MM.1S (cell line): ENCODE measurements at regions not wholly inside any gene's neighbourhood (a gene's known extent, or its start where the extent isn't known, plus 50 kb on each side); places are given as distances from the start of the nearest gene placed in this dataset.

ENCODE experiments used
- DNase-seq: peaks from one replicate; pipeline ENCODE4 v3.0.0-alpha.2; 2015
- H2AFZ ChIP-seq: fragments of 300-600 bp; sonication (generic); 2 replicates; pipeline ENCODE4 v1.6.0; 2016; ENCODE audit warnings: antibody characterized with exemption, low read length
- H3F3A ChIP-seq: fragments of 300-600 bp; sonication (generic); 2 replicates; pipeline ENCODE4 v1.6.1; 2016; ENCODE audit warnings: mild to moderate bottlenecking, antibody characterized with exemption, low read length, moderate library complexity, mixed read lengths; ENCODE audit not compliant: insufficient read depth
- H3K27ac ChIP-seq: fragments of 300-600 bp; sonication (generic); 2 replicates; pipeline ENCODE4 v1.5.1; 2016; ENCODE audit warnings: mild to moderate bottlenecking, low read length
- H3K27me3 ChIP-seq: fragments of 300-600 bp; sonication (generic); replicated peaks from 2 replicates; pipeline ENCODE4 v1.6.0; 2016; ENCODE audit warnings: low read length; ENCODE audit not compliant: insufficient read depth
- H3K36me3 ChIP-seq: fragments of 300-600 bp; sonication (generic); replicated peaks from 2 replicates; pipeline ENCODE4 v1.6.1; 2016; ENCODE audit warnings: mild to moderate bottlenecking, low read length, mixed read lengths; ENCODE audit not compliant: insufficient read depth
- H3K4me1 ChIP-seq: fragments of 300-600 bp; sonication (generic); 2 replicates; pipeline ENCODE4 v1.6.1; 2016; ENCODE audit warnings: low read length, mixed read lengths
- H3K4me2 ChIP-seq: fragments of 300-600 bp; sonication (generic); 2 replicates; pipeline ENCODE4 v1.6.0; 2016; ENCODE audit warnings: low read depth, low read length
- H3K4me3 ChIP-seq: fragments of 300-600 bp; sonication (generic); 2 replicates; pipeline ENCODE4 v1.5.1; 2016; ENCODE audit warnings: low read length, mixed read lengths
- H3K79me2 ChIP-seq: fragments of 300-600 bp; sonication (generic); 2 replicates; pipeline ENCODE4 v1.6.1; 2016; ENCODE audit warnings: mixed run types, low read length, mixed read lengths
- H3K9ac ChIP-seq: fragments of 300-600 bp; sonication (generic); 2 replicates; pipeline ENCODE4 v1.6.1; 2016; ENCODE audit warnings: low read length, mixed read lengths
- H3K9me2 ChIP-seq: fragments of 300-600 bp; sonication (generic); replicated peaks from 2 replicates; pipeline ENCODE4 v1.6.1; 2016; ENCODE audit warnings: mild to moderate bottlenecking, low read length, mixed read lengths; ENCODE audit not compliant: insufficient read depth
- H3K9me3 ChIP-seq: fragments of 300-600 bp; sonication (generic); replicated peaks from 2 replicates; pipeline ENCODE4 v1.6.1; 2016; ENCODE audit warnings: mild to moderate bottlenecking, low read length, mixed read lengths; ENCODE audit not compliant: insufficient read depth
- H4K20me1 ChIP-seq: fragments of 300-600 bp; sonication (generic); 2 replicates; pipeline ENCODE4 v1.6.1; 2016; ENCODE audit warnings: mild to moderate bottlenecking, low read length, moderate library complexity, mixed read lengths; ENCODE audit not compliant: insufficient read depth
- EZH2 ChIP-seq: fragments of 300-600 bp; sonication (generic); optimal IDR thresholded peaks from 2 replicates; pipeline ENCODE3; 2017; ENCODE audit warnings: low read depth, mild to moderate bottlenecking, antibody characterized with exemption, low read length, mixed read lengths
- EZH2phosphoT487 ChIP-seq: fragments of 300-600 bp; sonication (generic); IDR thresholded peaks from 2 replicates; pipeline ENCODE4 v1.6.1; 2018; ENCODE audit warnings: antibody characterized with exemption, low read length
- TF ChIP-seq, protein P1 (sequence below): fragments of 300-600 bp; sonication (generic); IDR thresholded peaks from 2 replicates; pipeline ENCODE4 v1.5.1; 2016; ENCODE audit warnings: antibody characterized with exemption, low read length, mixed read lengths

DNA sequence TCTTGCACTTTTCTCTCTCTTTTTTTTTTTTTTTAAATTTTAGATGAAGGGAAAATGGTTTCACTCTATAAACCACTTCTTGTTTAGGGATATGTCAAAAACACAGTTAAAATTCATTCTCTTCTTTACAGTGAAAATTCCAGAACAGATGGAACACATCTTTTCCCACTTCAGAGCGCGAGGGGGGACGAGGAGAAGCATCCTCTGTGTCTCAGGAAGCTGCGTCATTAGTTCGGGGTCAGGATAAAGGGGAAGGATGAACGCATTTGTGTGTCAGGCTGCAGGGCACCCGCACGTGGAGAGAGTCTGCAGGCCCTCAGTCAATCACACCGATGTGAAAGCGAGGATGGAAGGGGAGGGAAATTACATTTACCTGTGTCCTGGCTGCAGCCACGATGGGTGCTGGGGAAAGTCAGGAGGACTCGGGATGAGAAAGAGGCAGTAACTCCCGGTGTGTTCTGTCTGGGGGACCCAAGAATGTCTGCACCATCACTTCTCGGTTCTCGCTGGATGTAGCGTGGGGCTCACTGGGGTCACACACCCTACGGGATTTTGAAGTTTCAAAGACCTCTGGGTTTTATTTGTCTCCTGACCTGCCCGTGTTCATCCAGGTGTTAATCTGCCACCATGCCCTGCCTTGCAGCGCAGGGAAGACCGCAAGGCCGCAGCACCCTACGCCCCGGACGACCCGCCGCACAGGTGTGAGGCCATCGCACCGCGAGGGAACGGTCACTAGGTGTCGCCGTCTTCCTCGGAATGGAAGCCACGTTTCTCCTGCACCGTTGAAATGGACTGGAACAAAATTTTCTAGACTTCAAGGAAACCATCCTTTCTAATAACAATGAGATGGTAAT, 66.7 kb upstream of the PITRM1 start:
- peak; percentile 36 for DNase-seq
- no peaks in the 10 kb centered on the region for H3F3A ChIP-seq
- no peaks in the 10 kb centered on the region for H4K20me1 ChIP-seq
- H3K4me2 ChIP-seq = peak overlapping the region; percentile 22; the same call in 1 of the 2 replicates
- H3K79me2 ChIP-seq = no peaks in the 10 kb centered on the region
- TF ChIP-seq, protein P1, sequence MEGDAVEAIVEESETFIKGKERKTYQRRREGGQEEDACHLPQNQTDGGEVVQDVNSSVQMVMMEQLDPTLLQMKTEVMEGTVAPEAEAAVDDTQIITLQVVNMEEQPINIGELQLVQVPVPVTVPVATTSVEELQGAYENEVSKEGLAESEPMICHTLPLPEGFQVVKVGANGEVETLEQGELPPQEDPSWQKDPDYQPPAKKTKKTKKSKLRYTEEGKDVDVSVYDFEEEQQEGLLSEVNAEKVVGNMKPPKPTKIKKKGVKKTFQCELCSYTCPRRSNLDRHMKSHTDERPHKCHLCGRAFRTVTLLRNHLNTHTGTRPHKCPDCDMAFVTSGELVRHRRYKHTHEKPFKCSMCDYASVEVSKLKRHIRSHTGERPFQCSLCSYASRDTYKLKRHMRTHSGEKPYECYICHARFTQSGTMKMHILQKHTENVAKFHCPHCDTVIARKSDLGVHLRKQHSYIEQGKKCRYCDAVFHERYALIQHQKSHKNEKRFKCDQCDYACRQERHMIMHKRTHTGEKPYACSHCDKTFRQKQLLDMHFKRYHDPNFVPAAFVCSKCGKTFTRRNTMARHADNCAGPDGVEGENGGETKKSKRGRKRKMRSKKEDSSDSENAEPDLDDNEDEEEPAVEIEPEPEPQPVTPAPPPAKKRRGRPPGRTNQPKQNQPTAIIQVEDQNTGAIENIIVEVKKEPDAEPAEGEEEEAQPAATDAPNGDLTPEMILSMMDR = peak; percentile 74
- no peak for TF ChIP-seq EZH2phosphoT487
- no peak for TF ChIP-seq EZH2
- no peaks in the 10 kb centered on the region for H3K9me3 ChIP-seq
- no peak overlapping the region for H3K9ac ChIP-seq
- no peak overlapping the region for H3K27ac ChIP-seq
- H3K36me3 ChIP-seq = no peaks in the 10 kb centered on the region
- H3K4me3 ChIP-seq = no peak overlapping the region
- no peaks in the 10 kb centered on the region for H3K27me3 ChIP-seq
- H3K9me2 ChIP-seq = no peaks in the 10 kb centered on the region
- H3K4me1 ChIP-seq = no peaks in the 10 kb centered on the region
- no peak overlapping the region for H2AFZ ChIP-seq

DNA sequence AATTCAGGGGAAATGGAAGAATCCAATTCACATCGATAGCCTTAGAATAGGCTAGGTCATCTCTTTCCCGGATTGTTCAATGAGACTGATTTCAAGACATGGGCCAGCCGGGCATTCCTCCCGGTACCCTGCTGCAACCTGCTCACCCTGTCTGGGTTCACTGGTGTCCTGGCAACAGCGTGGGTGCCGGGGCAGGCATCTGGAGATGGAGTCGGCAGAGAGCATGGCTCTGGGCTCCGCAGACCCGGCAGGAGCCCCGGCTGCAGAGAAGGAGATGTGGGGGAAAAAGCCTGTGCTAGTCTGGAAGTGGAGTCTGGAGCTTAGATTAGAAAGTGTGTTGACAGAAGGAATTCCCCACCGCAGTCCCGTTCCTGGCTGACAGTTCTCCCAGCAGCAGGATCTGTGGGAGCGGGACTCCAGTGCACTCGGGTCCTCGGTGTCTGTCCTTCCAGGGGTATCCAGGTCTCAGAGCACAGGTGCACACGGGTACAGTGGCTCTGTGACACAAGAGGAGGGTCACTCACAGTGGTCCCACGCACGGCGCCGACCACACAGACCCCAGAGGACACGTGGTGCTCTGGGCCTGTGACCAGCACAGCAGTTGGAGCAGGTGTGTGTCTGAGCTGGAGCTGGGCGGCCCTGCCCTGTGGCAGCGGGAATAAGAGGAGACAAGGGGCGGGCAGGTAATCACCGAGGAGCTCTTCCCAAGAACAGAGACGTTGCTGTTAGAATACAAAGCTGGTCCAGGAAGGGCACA, 65.7 kb upstream of the PITRM1 start:
- Histone ChIP-seq H3K79me2 (no peaks in the 10 kb centered on the region), H3K9me3 (no peaks in the 10 kb centered on the region), H3K27ac (no peak overlapping the region), H3K27me3 (no peaks in the 10 kb centered on the region), H3K4me1 (no peaks in the 10 kb centered on the region), H3K4me2 (no peak overlapping the region), H3K9ac (no peak overlapping the region), H2AFZ (no peak overlapping the region), H3K4me3 (no peak overlapping the region), H4K20me1 (no peaks in the 10 kb centered on the region), H3F3A (no peaks in the 10 kb centered on the region), H3K9me2 (no peaks in the 10 kb centered on the region), H3K36me3 (no peaks in the 10 kb centered on the region)
- DNase-seq = no peak
- no peak for TF ChIP-seq EZH2phosphoT487
- TF ChIP-seq EZH2 = no peak
- TF ChIP-seq, protein P1 = no peak

DNA sequence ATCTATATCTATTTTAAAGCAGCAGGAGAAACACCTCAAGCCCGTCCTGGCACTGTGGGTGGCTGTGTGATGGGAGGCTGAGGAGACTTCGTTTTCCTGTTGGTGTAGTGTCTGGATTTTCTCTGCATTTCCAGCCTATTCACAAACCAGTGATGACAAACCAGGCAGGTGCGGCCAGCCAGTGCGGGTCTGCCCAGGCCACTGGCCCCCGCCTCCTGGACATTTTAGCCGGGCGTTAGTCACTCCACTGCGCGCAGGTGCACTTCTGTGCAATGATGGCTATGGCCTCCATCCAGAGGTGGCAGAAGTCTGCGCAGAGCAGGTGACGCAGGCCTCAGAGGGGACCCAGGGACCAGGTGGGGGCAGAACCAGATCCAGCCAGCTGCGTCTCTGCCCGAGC, 64.9 kb upstream of the PITRM1 start:
- no peak for DNase-seq
- H3K4me3 ChIP-seq = no peak overlapping the region

More for the DNA sequence above, 64.9 kb upstream of the PITRM1 start:
- H3K9ac ChIP-seq = no peak overlapping the region
- H3F3A ChIP-seq = no peaks in the 10 kb centered on the region
- H3K9me2 ChIP-seq = no peaks in the 10 kb centered on the region
- H3K36me3 ChIP-seq = no peaks in the 10 kb centered on the region
- no peaks in the 10 kb centered on the region for H3K4me1 ChIP-seq
- TF ChIP-seq, protein P1 = no peak
- no peak for TF ChIP-seq EZH2phosphoT487
- TF ChIP-seq EZH2 = no peak
- no peaks in the 10 kb centered on the region for H3K79me2 ChIP-seq
- no peaks in the 10 kb centered on the region for H3K27me3 ChIP-seq
- H3K4me2 ChIP-seq = no peak overlapping the region
- no peak overlapping the region for H2AFZ ChIP-seq
- no peaks in the 10 kb centered on the region for H4K20me1 ChIP-seq
- H3K9me3 ChIP-seq = no peaks in the 10 kb centered on the region
- no peak overlapping the region for H3K27ac ChIP-seq
